ENCODE measurements at regions not wholly inside any gene's neighbourhood (a gene's known extent, or its start where the extent isn't known, plus 50 kb on each side); places are given as distances from the start of the nearest gene placed in this dataset.
"Not testable (repeated sequence)": the region's sequence is repeated elsewhere in the genome, so short reads cannot be mapped to it uniquely, and the experiment has no call there.

DNA sequence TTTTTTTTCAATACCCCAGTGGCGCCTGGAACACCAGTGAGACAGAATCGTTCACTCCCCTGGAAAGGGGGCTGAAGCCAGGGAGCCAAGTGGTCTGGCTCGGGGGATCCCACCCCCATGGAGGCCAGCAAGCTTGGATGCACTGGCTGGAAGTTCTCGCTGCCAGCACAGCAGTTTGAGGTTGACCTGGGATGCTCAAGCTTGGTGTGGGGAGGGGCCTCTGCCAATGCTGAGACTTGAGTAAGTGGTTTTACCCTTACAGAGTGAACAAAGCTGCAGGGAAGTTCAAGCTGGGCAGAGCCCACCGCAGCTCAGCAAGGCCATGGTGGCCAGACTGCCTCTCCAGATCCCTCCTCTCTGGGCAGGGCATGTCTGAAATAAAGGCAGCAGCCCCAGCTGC is 276.2 kb upstream of the CNTN6 start:
- no peak for DNase-seq (ENCODE audit: low spot score)

DNA sequence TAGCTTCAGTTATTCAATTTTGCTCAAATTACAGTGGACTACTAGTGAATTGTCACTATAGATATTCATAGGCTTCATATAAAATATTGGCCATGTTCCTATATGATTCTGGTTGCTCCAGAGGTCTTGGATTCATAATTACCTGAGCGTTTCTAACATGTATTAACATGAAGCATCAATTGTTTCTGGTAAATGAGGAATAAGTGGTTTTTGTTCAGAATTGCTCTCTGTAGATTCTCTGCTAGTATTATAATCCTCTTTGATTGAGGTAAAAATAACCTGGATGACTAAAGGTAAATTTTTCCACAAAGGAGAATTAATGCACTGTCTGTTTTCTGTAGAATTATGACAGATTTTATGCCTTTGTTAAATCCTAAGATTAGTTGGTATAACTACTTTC is 258.1 kb upstream of the CNTN6 start:
- DNase-seq (ENCODE audit: low spot score): no peak

DNA sequence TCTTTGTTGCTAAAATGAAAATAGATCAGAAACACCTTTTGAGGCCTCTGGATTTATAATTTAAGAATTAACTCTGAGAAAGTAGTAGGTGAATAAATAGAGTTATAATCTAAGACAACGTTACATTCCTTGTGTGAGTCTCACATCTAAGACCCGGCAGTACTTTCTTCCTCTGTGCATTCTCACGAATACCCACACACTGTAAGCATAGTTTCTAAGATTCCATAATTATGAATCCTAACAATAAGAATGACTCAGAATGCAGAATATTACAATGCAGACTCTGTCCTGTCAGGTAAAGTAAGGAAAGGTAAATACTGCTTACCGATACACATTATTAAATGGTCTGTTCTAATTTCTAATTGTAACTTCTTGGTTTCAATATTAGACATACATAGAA is 257.7 kb upstream of the CNTN6 start:
- no peak for DNase-seq (ENCODE audit: low spot score)

DNA sequence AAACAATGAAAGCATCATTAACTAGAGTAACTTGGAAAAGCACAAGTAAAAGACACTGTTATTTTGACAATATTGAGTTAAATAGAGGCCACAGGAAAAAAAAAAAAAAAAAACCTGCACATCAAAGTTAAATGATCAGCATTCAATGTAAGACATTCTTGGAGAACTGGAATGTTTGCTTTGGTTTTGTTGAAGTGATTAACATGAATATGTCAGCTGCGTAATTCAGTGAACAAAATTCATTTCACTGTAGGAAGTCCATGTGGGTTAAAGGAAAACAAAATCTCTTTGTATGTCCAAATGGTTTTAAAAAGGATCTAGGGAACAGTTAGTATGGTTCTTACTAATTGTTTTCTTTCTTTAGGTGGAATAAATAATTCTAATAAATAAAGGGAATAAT is 252.8 kb upstream of the CNTN6 start:
- no peak for DNase-seq (ENCODE audit: low spot score)

DNA sequence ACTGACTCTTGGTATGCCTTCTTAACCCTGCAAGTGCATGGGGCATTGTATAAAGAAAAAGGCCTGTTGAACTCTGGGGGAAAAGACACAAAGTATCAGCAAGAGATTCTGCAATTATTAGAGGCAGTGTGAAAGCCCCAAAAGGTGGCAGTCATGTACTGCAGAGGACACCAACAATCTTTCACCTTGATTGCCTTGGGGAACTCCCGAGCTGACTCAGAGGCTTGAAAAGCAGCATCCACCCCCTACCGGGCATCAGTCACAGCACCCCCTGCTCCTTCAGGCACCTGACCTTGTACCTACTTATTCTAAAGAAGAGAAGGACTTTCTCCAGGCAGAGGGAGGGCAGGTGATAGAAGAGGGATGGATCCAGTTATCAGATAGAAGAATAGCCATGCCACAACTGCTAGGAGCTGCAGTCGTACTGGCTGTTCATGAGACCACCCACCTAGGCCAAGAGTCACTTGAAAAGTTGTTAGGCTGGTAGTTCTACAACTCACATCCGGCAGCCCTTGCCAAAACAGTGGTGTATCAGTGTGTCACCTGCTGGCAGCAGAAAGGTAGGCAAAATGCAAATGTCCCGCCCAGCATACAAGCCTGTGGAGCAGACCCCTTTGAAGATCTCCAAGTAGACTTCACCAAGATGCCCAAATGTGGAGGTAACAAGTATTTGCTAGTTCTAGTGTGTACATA is 241.6 kb upstream of the CNTN6 start:
- DNase-seq (ENCODE audit: low spot score): no peak

DNA sequence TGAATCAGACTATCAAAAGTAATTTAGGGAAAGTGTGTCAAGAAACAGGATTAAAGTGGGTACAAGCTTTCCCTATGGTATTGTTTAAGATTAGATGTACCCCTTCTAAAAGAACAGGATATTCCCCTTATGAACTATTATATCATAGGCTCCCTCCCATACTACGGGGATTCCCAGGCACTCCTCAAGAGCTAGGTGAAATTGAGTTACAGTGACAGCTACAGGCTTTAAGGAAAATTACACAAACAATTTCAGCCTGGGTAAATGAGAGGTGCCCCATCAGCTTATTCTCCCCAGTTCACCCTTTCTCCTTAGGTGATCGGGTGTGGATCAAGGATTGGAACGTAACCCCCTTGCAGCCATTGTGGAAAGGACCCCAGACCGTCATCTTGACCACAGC is 240.8 kb upstream of the CNTN6 start:
- DNase-seq (ENCODE audit: low spot score): no peak

DNA sequence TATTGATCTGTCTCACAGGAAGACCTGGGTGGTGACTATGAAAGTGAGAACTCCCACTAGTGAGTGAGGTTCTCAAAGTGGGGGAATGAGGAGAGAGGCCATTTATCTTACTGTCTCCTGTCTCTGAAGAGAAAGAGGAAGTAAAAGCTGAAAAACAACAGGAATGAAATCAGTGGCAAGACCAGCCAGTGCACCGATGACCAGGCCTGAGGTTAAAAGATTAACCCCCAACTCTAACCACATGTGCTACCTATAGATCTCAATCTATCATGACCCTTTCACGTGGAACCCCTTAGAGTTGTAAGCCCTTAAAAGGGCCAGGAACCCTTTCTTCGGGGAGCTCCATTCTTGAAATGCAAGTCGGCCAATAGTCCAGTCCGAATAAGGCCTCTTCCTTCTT is 239.3 kb upstream of the CNTN6 start:
- no peak for DNase-seq (ENCODE audit: low spot score)

DNA sequence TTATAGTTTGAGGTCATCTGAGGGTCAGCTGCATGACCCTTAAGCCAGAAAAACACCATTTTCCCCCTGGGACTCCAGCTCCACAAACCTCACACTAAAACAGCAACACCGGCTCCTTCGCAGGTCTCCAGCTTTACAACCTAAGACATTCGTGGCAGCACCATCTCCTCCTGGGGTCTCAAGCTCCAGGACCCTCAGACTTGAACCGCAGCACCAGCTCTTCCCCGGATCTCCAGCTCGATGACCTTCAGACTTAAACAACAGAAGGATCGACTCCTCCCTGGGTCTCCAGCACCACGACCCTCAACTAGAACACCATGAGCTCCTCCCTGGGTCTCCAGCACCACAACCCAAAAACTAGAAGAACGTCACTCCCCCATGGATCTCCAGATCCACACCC is 233.7 kb upstream of the CNTN6 start:
- no peak for DNase-seq (ENCODE audit: low spot score)

DNA sequence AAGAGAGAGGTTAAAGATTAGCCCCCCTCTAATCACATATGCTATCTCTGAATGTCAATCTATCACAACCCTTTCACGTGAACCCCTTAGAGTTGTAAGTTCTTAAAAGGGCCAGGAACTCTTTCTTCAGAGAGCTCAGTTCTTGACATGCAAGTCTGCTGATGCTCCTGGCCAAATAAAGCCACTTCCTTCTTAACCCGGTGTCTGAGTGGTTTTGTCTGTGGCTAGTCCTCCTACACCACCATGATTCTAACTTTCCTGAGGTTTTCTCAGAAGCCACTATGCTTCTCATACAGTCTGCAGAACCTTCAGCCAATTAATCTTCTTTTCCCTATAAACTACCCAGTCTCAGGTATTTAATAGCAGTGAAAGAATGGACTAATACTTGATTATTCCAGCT is 231.1 kb upstream of the CNTN6 start:
- no peak for DNase-seq (ENCODE audit: low spot score)

DNA sequence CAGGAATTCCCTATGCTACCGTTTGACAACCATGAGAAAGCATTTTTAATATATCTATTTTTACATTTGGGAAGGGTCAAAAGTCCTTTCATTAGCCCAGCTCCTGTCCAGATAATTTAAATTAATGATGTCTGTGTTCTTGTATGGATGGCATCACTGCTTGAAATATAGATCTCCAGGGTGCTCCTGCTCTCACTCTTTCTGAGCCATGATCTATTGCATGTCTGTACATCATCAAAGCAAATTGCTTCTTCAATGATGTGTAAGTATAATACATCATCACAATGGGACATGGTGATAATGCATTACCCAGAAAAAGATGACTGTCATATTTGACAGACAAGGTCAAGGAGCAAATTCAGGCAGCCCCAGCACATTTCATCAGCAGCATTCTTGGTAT is 223.6 kb upstream of the CNTN6 start:
- DNase-seq (ENCODE audit: low spot score): no peak

DNA sequence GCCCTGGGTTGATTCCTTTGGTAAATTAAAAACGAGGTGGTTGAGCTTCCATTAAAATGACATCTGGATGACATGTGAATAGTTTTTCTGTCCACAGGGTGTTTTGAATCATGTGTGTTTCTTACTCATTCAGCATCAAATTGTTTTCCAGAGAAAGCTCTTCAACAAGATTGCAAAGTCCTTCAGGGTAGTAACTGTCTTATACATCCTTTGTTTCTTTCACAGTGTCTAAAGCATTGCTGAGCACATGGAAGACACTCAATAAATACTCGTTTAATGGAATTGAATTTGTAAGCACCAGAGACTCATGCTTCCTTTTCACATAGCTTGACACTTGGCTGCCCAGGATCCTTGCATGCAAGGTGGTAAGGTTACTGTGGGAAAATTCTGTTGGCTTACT is 223.1 kb upstream of the CNTN6 start:
- no peak for DNase-seq (ENCODE audit: low spot score)

DNA sequence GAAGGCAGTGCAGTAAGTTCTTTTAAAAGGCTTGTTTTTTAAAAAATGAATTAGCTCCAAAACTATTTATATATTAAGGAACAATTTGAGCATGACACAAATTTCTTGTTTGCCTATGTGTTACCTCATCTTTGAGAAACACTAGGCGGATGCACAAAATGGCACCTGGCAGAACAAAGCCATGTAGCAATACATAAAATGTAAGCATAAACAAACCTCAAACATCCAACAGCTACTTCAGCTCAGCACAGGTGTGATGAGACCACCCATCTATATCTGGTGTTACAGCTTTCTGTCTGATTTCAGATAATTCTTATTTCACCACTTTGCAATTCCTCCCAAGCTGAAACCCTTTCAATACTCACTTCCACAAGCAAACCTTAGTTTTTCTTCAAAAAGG is 221.2 kb upstream of the CNTN6 start:
- no peak for DNase-seq (ENCODE audit: low spot score)

DNA sequence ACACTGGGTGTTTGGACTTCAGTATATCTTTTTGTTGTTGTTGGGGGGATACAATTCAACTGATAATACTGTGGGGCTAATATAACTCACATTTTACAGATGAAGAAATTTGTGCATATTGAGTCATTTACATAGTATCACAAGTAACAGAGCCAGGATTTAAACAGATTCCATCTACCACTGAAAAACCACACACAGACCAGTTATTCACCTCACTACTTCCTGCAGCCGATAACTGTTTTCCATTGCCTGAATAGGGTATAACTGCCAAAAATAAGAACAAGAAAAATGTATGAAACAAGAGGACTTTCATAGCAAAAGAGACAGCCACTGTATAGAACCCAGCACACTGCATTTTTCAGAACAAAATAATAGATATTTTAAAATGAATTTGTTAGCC is 215.8 kb upstream of the CNTN6 start:
- DNase-seq (ENCODE audit: low spot score): no peak

DNA sequence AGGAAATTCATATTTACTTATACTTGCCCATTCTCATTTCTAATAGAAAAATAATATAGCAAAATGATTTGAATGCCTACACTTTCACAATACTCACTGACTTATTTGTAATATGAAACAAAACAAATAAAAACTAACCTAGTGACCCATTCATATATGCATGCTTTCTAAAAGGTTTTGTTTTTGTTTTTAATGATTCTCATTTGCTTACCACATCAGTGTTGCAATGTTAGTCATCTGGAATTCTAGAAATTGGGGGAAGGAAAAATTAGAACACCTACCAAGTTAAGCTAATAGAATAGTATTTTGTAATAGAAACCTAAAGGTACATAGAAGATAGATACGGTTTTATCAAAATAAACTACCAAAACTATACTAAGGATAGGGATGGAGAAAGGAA is 214.1 kb upstream of the CNTN6 start:
- no peak for DNase-seq (ENCODE audit: low spot score)

DNA sequence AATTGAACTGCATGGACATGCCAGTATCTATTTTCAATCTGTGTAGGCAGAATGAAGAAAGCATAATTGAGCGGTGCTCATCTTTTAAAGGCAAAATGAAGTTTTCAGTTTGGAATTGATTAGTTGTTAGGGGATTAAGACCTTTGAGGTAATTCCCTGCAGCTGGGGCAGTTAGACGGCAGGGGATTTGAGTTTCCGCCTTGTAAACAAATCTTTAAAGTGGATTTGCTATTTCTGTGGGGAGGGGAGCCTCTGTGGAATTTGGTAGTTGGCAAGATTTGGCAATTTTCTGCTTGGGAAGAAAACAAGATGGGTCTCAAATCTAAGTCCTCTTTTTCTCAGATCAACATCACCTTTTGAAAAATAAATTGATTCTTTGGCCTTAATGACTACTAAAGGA is 212.5 kb upstream of the CNTN6 start:
- no peak for DNase-seq (ENCODE audit: low spot score)

DNA sequence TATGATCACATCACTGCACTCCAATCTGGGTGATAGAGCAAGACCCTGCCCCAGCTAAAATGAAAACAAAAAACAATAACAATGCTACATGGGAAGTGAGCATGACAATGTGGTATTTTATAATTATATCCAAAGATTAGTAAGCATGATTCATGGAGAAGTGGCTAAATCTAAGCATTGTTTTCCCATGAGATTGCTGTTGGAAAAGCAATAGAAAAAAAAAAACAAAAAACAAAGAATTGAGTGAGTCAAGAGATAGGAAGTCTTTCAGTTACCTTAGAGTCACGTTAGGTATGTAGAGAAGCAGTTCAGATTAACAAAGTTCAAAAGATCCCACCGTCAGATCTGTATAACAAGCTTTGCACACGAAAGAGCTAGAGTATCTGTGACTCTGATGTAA is 210.3 kb upstream of the CNTN6 start:
- no peak for DNase-seq (ENCODE audit: low spot score)

DNA sequence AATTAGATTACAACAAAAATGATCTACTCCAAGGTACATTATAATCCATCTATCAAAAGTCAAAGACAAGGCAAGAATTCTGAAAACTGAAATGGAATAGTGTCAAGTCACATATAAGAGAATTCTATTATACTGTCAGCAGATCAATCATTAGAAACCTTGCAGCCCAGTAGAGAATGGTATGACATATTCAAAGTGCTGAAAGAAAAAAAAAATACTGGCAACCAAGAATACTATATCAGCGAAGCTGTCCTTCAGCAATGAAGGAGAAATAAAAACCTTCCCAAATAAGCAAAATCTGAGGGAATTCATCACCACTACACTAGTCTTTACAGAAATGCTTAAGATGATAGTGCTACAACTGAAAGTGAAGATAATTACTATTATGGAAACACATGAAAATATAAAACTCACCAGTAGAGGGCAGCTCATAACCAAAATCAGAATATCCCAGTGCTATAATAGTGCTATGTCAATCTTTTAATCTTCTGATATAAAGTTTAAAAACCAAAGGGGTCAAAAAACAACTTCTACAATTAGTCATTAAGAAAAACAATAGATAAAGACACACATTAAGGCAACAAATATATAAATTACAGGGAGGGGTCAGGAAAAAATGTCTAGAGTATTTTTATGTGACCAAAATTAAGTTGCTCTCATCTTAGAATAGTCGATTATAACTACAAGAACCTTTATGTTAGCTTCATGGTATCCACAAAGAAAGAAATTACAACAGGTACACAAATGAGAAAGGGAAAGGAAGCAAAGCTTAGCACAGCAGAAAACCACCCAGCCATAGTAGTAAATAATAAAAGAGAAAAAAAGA is 190.7 kb upstream of the CNTN6 start:
- no peak for DNase-seq (ENCODE audit: low spot score)

DNA sequence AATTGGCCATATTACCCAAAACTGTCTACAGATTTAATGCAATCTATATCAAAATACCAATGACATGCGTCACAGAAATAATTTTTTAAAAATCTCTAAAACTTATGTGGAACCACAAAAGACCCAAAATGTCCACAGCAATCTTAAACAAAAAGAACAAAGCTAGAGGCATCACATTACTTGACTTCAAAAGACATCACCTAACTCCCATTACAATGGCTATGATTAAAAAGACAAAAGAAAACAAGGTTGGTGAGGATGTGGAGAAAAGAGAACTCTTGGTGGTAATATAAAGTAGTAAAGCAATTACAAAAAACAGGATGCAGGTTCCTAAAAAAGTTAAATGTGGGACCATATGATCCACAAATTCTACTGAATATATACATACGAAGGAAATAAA is 187.6 kb upstream of the CNTN6 start:
- no peak for DNase-seq (ENCODE audit: low spot score)

DNA sequence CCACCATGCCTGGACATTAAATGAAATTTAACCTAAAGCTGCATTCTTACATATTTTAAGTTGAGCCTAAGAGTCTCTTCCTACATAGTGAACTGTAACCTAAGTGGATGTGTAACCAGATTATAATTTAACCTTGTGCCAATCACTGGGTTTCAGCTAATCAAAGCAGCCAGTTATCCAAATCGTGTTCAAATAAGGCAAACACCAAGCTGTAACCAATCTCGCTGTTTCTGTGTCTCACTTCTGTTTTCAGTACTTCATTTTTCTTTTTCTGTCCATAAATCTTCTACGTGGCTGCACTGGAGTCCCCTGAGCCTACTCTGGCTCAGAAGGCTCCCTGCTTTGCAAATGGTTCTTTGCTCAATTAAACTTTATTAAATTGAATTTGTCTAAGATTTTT is 186.1 kb upstream of the CNTN6 start:
- DNase-seq (ENCODE audit: low spot score): no peak

DNA sequence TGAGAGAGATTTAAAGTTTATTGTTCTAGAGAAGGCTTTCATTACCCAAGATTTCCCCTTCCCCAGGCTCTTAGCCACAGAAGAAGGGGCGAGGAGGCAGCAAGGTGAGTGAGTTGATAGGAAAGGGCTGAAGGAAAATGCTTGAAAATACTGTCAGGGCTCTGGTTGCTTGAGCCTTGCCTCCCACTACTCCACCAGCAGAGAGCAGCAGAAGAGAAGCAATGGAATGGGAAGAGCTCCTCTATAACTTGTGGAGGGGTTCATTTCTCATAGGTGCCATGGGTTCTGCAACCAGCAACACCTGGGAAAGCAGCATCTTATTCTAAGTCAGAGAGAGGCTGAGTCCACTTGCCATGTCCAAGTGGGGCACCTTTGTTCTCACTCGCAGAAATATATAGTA is 184.0 kb upstream of the CNTN6 start:
- DNase-seq (ENCODE audit: low spot score): peak; percentile 8

DNA sequence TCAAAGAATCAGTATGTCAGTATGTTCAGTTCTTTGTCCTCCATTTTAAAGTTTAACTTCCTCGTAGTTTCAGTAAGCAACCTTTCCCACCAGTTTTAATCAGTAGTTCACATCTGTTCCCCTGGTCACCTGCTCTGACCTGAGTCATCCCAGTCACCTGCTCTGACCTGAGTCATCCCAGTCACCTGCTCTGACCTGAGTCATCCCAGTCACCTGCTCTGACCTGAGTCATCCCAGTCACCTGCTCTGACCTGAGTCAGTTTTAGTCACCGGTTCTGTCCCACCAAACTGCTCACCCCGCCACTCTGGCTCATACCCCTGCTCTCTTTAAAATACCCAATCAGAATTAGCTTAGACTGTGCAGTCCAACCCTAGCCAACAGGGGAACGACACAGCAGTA is 180.1 kb upstream of the CNTN6 start:
- not testable (repeated sequence) for DNase-seq (ENCODE audit: low spot score)

DNA sequence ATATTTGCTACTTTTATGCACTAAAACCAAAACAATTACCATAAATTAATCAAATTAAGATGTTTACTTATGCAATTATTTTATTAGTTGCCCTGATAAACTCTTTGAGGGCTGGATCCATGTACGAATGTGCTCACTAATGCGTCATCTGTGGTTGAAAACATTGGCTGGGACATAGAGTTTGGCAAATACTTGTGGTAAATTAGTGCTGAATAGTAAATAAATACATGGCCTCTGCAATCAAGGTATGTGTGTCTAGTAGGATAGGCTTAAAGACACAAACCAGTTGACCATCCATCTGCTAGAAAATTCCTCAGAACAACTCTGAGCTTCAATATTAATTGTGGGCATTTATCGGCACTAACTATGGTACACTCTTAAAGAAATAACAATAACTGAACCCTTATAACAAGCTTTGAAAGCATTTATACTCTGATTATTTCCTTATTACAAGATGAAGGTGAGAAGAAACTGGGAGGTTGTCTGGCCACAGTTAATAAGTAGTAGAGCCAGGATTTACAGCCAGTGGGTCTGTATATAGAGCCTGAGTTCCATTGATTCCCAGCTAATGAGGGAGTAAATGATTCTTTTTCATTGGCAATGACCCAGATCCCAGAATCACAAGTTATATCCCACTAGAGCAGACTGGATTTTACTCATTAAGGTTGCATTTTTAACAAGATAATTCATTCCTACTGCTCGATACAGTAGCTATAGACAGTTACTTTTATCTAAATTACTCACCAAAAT is 169.5 kb upstream of the CNTN6 start:
- DNase-seq (ENCODE audit: low spot score): no peak

DNA sequence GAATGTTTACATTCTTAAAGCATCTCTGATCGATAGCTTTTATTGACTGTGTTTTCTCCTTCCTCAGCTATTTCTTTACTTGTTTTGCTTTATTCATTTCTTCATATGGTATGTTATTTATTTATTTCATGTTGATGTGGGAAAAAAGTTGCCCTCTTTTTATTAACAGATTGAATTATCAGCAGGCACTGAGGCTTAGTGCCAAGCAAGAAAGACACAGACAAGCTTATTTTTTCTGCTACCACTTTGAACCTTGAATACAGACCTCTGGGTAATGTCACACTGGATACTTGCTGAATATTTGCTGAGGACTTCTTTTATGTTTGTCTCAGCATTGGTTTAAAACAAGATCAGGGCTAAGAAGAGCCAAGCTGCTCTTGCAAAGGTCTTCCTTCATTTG is 162.0 kb upstream of the CNTN6 start:
- no peak for DNase-seq (ENCODE audit: low spot score)

All from Ammon's horn (tissue), 1 donor.